ENCODE measurements at regions not wholly inside any gene's neighbourhood (a gene's known extent, or its start where the extent isn't known, plus 50 kb on each side); places are given as distances from the start of the nearest gene placed in this dataset.

- H3K79me2 ChIP-seq (ENCODE audit: low read length), result no peaks in the 10 kb centered on the region
- no peak overlapping the region for H3K4me2 ChIP-seq (ENCODE audit: low read depth, low read length, poor library complexity, severe bottlenecking)
- H2AFZ ChIP-seq (ENCODE audit: low read length), result no peak overlapping the region
- H4K20me1 ChIP-seq (ENCODE audit: insufficient read depth, low read depth, low read length), result no peaks in the 10 kb centered on the region
- H3K9me2 ChIP-seq (replicated peaks; ENCODE audit: insufficient read depth, low read length), result no peaks in the 10 kb centered on the region
- no peaks in the 10 kb centered on the region for H3K4me1 ChIP-seq (ENCODE audit: low read length)
- no peak overlapping the region for H3K9ac ChIP-seq (ENCODE audit: low read length)
- peaks cover 10% of the 10 kb centered on the region for H3K9me3 ChIP-seq (ENCODE audit: low read length)
- no peaks in the 10 kb centered on the region for H3K27me3 ChIP-seq (ENCODE audit: low read length)
- H3K4me3 ChIP-seq (ENCODE audit: low read length), result no peak overlapping the region
- H3K36me3 ChIP-seq (ENCODE audit: insufficient read depth, low read length), result no peaks in the 10 kb centered on the region
- no peak for DNase-seq
- H3K27ac ChIP-seq (ENCODE audit: low read length), result no peak overlapping the region
These were observed 91.0 kb upstream of the PPP1R2C start for GRCh38 chrX:42869011-42869410.

DNA sequence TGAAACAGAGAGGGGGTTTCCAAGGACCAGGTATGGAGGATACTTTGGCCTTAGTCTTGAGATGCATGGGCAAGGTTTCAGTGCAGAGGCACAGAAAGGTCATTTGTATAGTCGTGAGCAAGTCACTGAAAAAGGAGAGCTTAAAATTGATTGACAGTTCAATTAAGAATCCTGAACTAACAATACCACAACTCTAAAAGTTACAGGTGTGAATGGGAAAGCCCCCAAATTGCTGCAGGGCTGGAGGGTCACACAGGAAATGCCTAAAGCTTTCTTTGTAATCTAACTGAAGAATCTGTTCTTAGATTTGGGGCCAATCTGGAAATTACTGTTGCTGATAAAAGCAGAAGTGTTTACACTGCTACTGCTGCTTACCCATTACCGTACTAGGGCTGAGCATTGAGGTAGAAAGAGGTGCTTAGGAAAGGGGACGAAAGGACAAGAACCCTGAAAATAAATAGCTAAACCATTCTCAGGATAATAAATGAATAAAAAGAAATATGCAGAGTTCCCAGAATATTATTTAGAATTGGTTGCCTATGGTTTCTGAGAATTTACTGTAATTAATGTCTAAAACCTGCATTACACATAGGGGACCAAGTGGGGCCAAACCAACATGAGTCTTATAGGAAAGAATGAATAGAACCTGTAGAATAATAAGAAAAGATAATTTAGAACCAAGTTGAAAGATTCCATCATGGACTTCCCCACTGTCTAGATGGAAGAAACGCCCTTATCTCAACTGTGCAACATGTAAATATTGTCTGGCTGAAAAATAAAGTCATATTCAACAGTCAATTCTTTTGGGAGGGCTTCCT, 91.9 kb upstream of the PPP1R2C start:
- no peak for DNase-seq

DNA sequence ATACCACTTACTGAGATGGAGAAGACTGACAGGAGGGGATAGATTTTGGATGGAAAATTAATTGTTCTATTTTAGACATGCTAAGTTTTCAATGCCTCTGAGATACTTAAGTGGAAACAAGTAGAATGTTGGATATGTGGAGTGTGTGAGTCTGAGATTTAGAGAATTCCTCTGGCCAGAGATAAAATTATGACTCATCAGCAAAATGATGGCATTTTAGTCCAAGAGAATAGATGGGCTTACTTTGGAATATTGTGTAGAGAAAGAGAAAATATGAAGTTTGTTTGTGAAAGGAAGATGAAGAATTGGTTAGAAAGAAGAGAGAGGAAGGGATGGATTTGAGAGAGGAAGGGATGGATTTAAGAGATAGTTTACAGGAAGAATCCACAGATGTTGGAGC, 108.6 kb upstream of the PPP1R2C start:
- H3K27ac ChIP-seq (ENCODE audit: low read length), result no peak overlapping the region
- H3K79me2 ChIP-seq (ENCODE audit: low read length), result no peaks in the 10 kb centered on the region
- no peaks in the 10 kb centered on the region for H4K20me1 ChIP-seq (ENCODE audit: insufficient read depth, low read depth, low read length)
- H2AFZ ChIP-seq (ENCODE audit: low read length), result no peak overlapping the region
- no peaks in the 10 kb centered on the region for H3K9me2 ChIP-seq (replicated peaks; ENCODE audit: insufficient read depth, low read length)
- no peak for DNase-seq
- H3K36me3 ChIP-seq (ENCODE audit: insufficient read depth, low read length), result no peaks in the 10 kb centered on the region
- H3K4me2 ChIP-seq (ENCODE audit: low read depth, low read length, poor library complexity, severe bottlenecking), result no peak overlapping the region
- peaks cover 20% of the 10 kb centered on the region for H3K9me3 ChIP-seq (ENCODE audit: low read length)
- H3K9ac ChIP-seq (ENCODE audit: low read length), result no peak overlapping the region
- H3K4me3 ChIP-seq (ENCODE audit: low read length), result no peak overlapping the region
- no peaks in the 10 kb centered on the region for H3K27me3 ChIP-seq (ENCODE audit: low read length)
- no peaks in the 10 kb centered on the region for H3K4me1 ChIP-seq (ENCODE audit: low read length)

More for the DNA sequence above, 91.9 kb upstream of the PPP1R2C start:
- Histone ChIP-seq H3K9me3 (ENCODE audit: low read length) (peaks cover 10% of the 10 kb centered on the region), H3K9ac (ENCODE audit: low read length) (no peak overlapping the region), H4K20me1 (ENCODE audit: insufficient read depth, low read depth, low read length) (no peaks in the 10 kb centered on the region), H3K4me2 (ENCODE audit: low read depth, low read length, poor library complexity, severe bottlenecking) (no peak overlapping the region), H3K27ac (ENCODE audit: low read length) (no peak overlapping the region), H3K4me3 (ENCODE audit: low read length) (no peak overlapping the region), H3K9me2 (replicated peaks; ENCODE audit: insufficient read depth, low read length) (no peaks in the 10 kb centered on the region), H3K4me1 (ENCODE audit: low read length) (no peaks in the 10 kb centered on the region), H2AFZ (ENCODE audit: low read length) (no peak overlapping the region), H3K36me3 (ENCODE audit: insufficient read depth, low read length) (no peaks in the 10 kb centered on the region), H3K79me2 (ENCODE audit: low read length) (no peaks in the 10 kb centered on the region), H3K27me3 (ENCODE audit: low read length) (no peaks in the 10 kb centered on the region)

DNA sequence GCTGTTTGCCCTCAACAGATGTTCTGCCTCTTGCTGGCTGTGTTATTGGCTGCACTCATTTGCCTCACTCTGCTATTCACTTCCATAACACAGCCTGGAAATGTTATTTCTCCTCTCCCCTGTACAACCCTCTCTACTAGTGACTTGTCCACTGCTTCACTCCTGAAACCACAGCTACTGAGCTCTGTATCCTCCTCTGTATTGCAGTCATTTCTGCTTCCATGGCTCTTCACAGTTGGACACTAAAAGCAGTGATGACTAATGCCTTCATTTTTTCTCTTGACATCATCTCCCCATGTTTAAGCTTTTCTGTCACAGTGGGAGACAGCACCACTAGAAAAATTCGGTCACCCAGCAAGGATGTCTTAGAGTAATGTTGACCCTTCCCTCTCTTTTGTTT, 123.0 kb upstream of the PPP1R2C start:
- Histone ChIP-seq H4K20me1 (ENCODE audit: insufficient read depth, low read depth, low read length) (no peaks in the 10 kb centered on the region), H3K9me3 (ENCODE audit: low read length) (peaks cover 12% of the 10 kb centered on the region), H3K4me2 (ENCODE audit: low read depth, low read length, poor library complexity, severe bottlenecking) (no peak overlapping the region), H3K9me2 (replicated peaks; ENCODE audit: insufficient read depth, low read length) (no peaks in the 10 kb centered on the region), H2AFZ (ENCODE audit: low read length) (no peak overlapping the region), H3K27me3 (ENCODE audit: low read length) (no peaks in the 10 kb centered on the region), H3K9ac (ENCODE audit: low read length) (no peak overlapping the region), H3K79me2 (ENCODE audit: low read length) (no peaks in the 10 kb centered on the region), H3K4me1 (ENCODE audit: low read length) (no peaks in the 10 kb centered on the region), H3K27ac (ENCODE audit: low read length) (no peak overlapping the region), H3K4me3 (ENCODE audit: low read length) (no peak overlapping the region), H3K36me3 (ENCODE audit: insufficient read depth, low read length) (no peaks in the 10 kb centered on the region)
- no peak for DNase-seq

GRCh38 chrX:42902513-42902912, 124.5 kb upstream of the PPP1R2C start:
- DNase-seq, result no peak
- H3K36me3 ChIP-seq (ENCODE audit: insufficient read depth, low read length), result no peaks in the 10 kb centered on the region
- no peaks in the 10 kb centered on the region for H3K4me1 ChIP-seq (ENCODE audit: low read length)
- H3K9me3 ChIP-seq (ENCODE audit: low read length), result peaks cover 12% of the 10 kb centered on the region
- H3K79me2 ChIP-seq (ENCODE audit: low read length), result no peaks in the 10 kb centered on the region
- no peaks in the 10 kb centered on the region for H3K9me2 ChIP-seq (replicated peaks; ENCODE audit: insufficient read depth, low read length)
- H3K27ac ChIP-seq (ENCODE audit: low read length), result no peak overlapping the region
- H3K27me3 ChIP-seq (ENCODE audit: low read length), result no peaks in the 10 kb centered on the region
- H4K20me1 ChIP-seq (ENCODE audit: insufficient read depth, low read depth, low read length), result no peaks in the 10 kb centered on the region
- no peak overlapping the region for H3K4me3 ChIP-seq (ENCODE audit: low read length)
- no peak overlapping the region for H3K9ac ChIP-seq (ENCODE audit: low read length)
- H3K4me2 ChIP-seq (ENCODE audit: low read depth, low read length, poor library complexity, severe bottlenecking), result no peak overlapping the region
- no peak overlapping the region for H2AFZ ChIP-seq (ENCODE audit: low read length)

GRCh38 chrX:42920752-42921151, 142.8 kb upstream of the PPP1R2C start:
- Histone ChIP-seq H3K9ac (ENCODE audit: low read length) (no peak overlapping the region), H3K27me3 (ENCODE audit: low read length) (no peaks in the 10 kb centered on the region)
- no peak for DNase-seq

DNA sequence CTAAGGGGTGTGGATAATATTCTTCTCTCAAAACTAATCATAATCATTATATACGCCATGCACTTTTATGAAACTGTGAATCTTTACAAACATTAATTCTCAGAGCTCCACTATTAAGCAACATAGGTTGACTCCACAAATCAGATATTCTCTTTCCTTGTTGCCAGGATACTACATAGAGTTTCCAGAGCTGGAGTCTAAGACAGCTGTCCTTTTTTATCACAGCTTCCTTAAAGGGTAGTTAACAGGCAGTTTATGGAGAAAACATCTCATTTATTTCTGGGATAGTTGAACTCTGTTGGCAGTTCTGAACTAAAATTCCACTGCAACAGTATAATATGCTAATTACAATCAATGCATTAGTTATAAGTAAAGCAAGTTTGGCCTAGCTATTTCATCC, 152.1 kb upstream of the PPP1R2C start:
- Histone ChIP-seq H3K79me2 (ENCODE audit: low read length) (no peaks in the 10 kb centered on the region), H3K4me1 (ENCODE audit: low read length) (no peaks in the 10 kb centered on the region), H3K36me3 (ENCODE audit: insufficient read depth, low read length) (no peaks in the 10 kb centered on the region), H3K27ac (ENCODE audit: low read length) (no peak overlapping the region), H3K27me3 (ENCODE audit: low read length) (no peaks in the 10 kb centered on the region), H3K9me2 (replicated peaks; ENCODE audit: insufficient read depth, low read length) (no peaks in the 10 kb centered on the region), H3K4me2 (ENCODE audit: low read depth, low read length, poor library complexity, severe bottlenecking) (no peak overlapping the region), H4K20me1 (ENCODE audit: insufficient read depth, low read depth, low read length) (no peaks in the 10 kb centered on the region), H2AFZ (ENCODE audit: low read length) (no peak overlapping the region), H3K4me3 (ENCODE audit: low read length) (no peak overlapping the region), H3K9ac (ENCODE audit: low read length) (no peak overlapping the region), H3K9me3 (ENCODE audit: low read length) (peaks cover 3% of the 10 kb centered on the region; the same call in 1 of the 2 replicates)
- DNase-seq, result no peak

More at GRCh38 chrX:42920752-42921151, 142.8 kb upstream of the PPP1R2C start:
- Histone ChIP-seq H2AFZ (ENCODE audit: low read length) (no peak overlapping the region), H4K20me1 (ENCODE audit: insufficient read depth, low read depth, low read length) (no peaks in the 10 kb centered on the region), H3K4me3 (ENCODE audit: low read length) (no peak overlapping the region), H3K4me1 (ENCODE audit: low read length) (no peaks in the 10 kb centered on the region), H3K9me3 (ENCODE audit: low read length) (peaks cover 20% of the 10 kb centered on the region), H3K27ac (ENCODE audit: low read length) (no peak overlapping the region), H3K4me2 (ENCODE audit: low read depth, low read length, poor library complexity, severe bottlenecking) (no peak overlapping the region), H3K9me2 (replicated peaks; ENCODE audit: insufficient read depth, low read length) (no peaks in the 10 kb centered on the region), H3K36me3 (ENCODE audit: insufficient read depth, low read length) (no peaks in the 10 kb centered on the region), H3K79me2 (ENCODE audit: low read length) (no peaks in the 10 kb centered on the region)

- Histone ChIP-seq H2AFZ (ENCODE audit: low read length) (no peak overlapping the region), H3K27ac (ENCODE audit: low read length) (no peak overlapping the region), H3K9ac (ENCODE audit: low read length) (no peak overlapping the region), H3K79me2 (ENCODE audit: low read length) (no peaks in the 10 kb centered on the region), H3K4me1 (ENCODE audit: low read length) (no peaks in the 10 kb centered on the region), H3K36me3 (ENCODE audit: insufficient read depth, low read length) (no peaks in the 10 kb centered on the region), H3K4me2 (ENCODE audit: low read depth, low read length, poor library complexity, severe bottlenecking) (no peak overlapping the region), H3K9me2 (replicated peaks; ENCODE audit: insufficient read depth, low read length) (no peaks in the 10 kb centered on the region), H4K20me1 (ENCODE audit: insufficient read depth, low read depth, low read length) (no peaks in the 10 kb centered on the region), H3K4me3 (ENCODE audit: low read length) (no peak overlapping the region), H3K27me3 (ENCODE audit: low read length) (no peaks in the 10 kb centered on the region), H3K9me3 (ENCODE audit: low read length) (peaks cover 3% of the 10 kb centered on the region; the same call in 1 of the 2 replicates)
- DNase-seq, result no peak
These were observed 153.0 kb upstream of the PPP1R2C start for GRCh38 chrX:42930951-42931350.

Data from Karpas-422 (cell line).